ENCODE measurements at regions not wholly inside any gene's neighbourhood (a gene's known extent, or its start where the extent isn't known, plus 50 kb on each side); places are given as distances from the start of the nearest gene placed in this dataset.

- no peak overlapping the region for H3K27ac ChIP-seq (ENCODE audit: low read length)
- TF ChIP-seq EZH2 (IDR thresholded peaks at IDR 0.05; ENCODE audit: borderline replicate concordance, insufficient read depth, low read length, poor library complexity, severe bottlenecking), result no peak
- TF ChIP-seq SMC3 (conservative IDR thresholded peaks at IDR 0.05; ENCODE audit: poor library complexity), result no peak
- no peak for TF ChIP-seq CTCF (IDR thresholded peaks at IDR 0.05; ENCODE audit: poor library complexity, severe bottlenecking)
- TF ChIP-seq TAF1 (IDR thresholded peaks at IDR 0.05; ENCODE audit: low read depth), result no peak
- no peak for TF ChIP-seq POLR2AphosphoS5 (IDR thresholded peaks at IDR 0.05)
- TF ChIP-seq MXI1 (conservative IDR thresholded peaks at IDR 0.05; ENCODE audit: poor library complexity, severe bottlenecking), result no peak
- TF ChIP-seq REST (IDR thresholded peaks at IDR 0.05; ENCODE audit: borderline replicate concordance), result no peak
- no peak for TF ChIP-seq EP300 (conservative IDR thresholded peaks at IDR 0.05; ENCODE audit: poor library complexity, severe bottlenecking)
- no peak for TF ChIP-seq RAD21 (conservative IDR thresholded peaks at IDR 0.05)
These were observed 588.9 kb upstream of the BTBD3 start for GRCh38 chr20:11328839-11329238.

GRCh38 chr20:11329271-11329670 lies 588.4 kb upstream of the BTBD3 start:
- H3K79me2 ChIP-seq (replicated peaks; ENCODE audit: insufficient read depth, low read length), result no peaks in the 10 kb centered on the region
- TF ChIP-seq TAF1 (IDR thresholded peaks at IDR 0.05; ENCODE audit: low read depth) (no peak), POLR2AphosphoS5 (IDR thresholded peaks at IDR 0.05) (no peak), RAD21 (conservative IDR thresholded peaks at IDR 0.05) (no peak), SMC3 (conservative IDR thresholded peaks at IDR 0.05; ENCODE audit: poor library complexity) (no peak), MXI1 (conservative IDR thresholded peaks at IDR 0.05; ENCODE audit: poor library complexity, severe bottlenecking) (no peak), REST (IDR thresholded peaks at IDR 0.05; ENCODE audit: borderline replicate concordance) (no peak), EZH2 (IDR thresholded peaks at IDR 0.05; ENCODE audit: borderline replicate concordance, insufficient read depth, low read length, poor library complexity, severe bottlenecking) (no peak), EP300 (conservative IDR thresholded peaks at IDR 0.05; ENCODE audit: poor library complexity, severe bottlenecking) (no peak), CTCF (IDR thresholded peaks at IDR 0.05; ENCODE audit: poor library complexity, severe bottlenecking) (no peak)
- no peaks in the 10 kb centered on the region for H3K9me2 ChIP-seq (ENCODE audit: insufficient read depth, low read length)

More at GRCh38 chr20:11328839-11329238, 588.9 kb upstream of the BTBD3 start:
- no peaks in the 10 kb centered on the region for H4K20me1 ChIP-seq (ENCODE audit: insufficient read depth)
- no peaks in the 10 kb centered on the region for H3F3A ChIP-seq (ENCODE audit: insufficient read depth, low read length, poor library complexity, severe bottlenecking)
- H2AFZ ChIP-seq (ENCODE audit: low read depth, low read length), result no peak overlapping the region
- H3K79me2 ChIP-seq (replicated peaks; ENCODE audit: insufficient read depth, low read length), result no peaks in the 10 kb centered on the region
- H3K9ac ChIP-seq (ENCODE audit: low read length), result no peak overlapping the region
- H3K27me3 ChIP-seq (ENCODE audit: insufficient read depth, low read depth, low read length), result no peaks in the 10 kb centered on the region
- no peaks in the 10 kb centered on the region for H3K9me3 ChIP-seq (ENCODE audit: low read length)
- H3K36me3 ChIP-seq (ENCODE audit: insufficient read depth, low read length), result no peaks in the 10 kb centered on the region
- H3K4me2 ChIP-seq (ENCODE audit: low read length), result no peak overlapping the region
- H3K4me3 ChIP-seq (ENCODE audit: low read length), result no peak overlapping the region
- H3K9me2 ChIP-seq (ENCODE audit: insufficient read depth, low read length), result no peaks in the 10 kb centered on the region

More at GRCh38 chr20:11329271-11329670, 588.4 kb upstream of the BTBD3 start:
- H3K27me3 ChIP-seq (ENCODE audit: insufficient read depth, low read depth, low read length), result no peaks in the 10 kb centered on the region
- no peaks in the 10 kb centered on the region for H3K9me3 ChIP-seq (ENCODE audit: low read length)
- no peak overlapping the region for H3K4me3 ChIP-seq (ENCODE audit: low read length)
- H3K9ac ChIP-seq (ENCODE audit: low read length), result no peak overlapping the region
- no peaks in the 10 kb centered on the region for H4K20me1 ChIP-seq (ENCODE audit: insufficient read depth)
- H3F3A ChIP-seq (ENCODE audit: insufficient read depth, low read length, poor library complexity, severe bottlenecking), result no peaks in the 10 kb centered on the region
- H3K36me3 ChIP-seq (ENCODE audit: insufficient read depth, low read length), result no peaks in the 10 kb centered on the region
- H3K27ac ChIP-seq (ENCODE audit: low read length), result no peak overlapping the region
- no peak overlapping the region for H2AFZ ChIP-seq (ENCODE audit: low read depth, low read length)
- no peak overlapping the region for H3K4me2 ChIP-seq (ENCODE audit: low read length)

Data from neural cell (in vitro differentiated cells).